Erythroblast (primary cell): ENCODE measurements at regions not wholly inside any gene's neighbourhood (a gene's known extent, or its start where the extent isn't known, plus 50 kb on each side); places are given as distances from the start of the nearest gene placed in this dataset.

Source experiments
- GATA1 ChIP-seq: IDR thresholded peaks from 2 replicates; pipeline ENCODE4 v1.6.1; 2011; ENCODE audit warnings: low read depth, mild to moderate bottlenecking, control low read depth, low read length, moderate library complexity
- POLR2A ChIP-seq: IDR thresholded peaks from 2 replicates; pipeline ENCODE4 v1.6.1; 2011; ENCODE audit warnings: mild to moderate bottlenecking, low read length

GRCh38 chr9:100718717-100719116 is 140.8 kb downstream of the CAVIN4 start:
- TF ChIP-seq POLR2A: no peak
- no peak for TF ChIP-seq GATA1
